ENCODE measurements at regions not wholly inside any gene's neighbourhood (a gene's known extent, or its start where the extent isn't known, plus 50 kb on each side); places are given as distances from the start of the nearest gene placed in this dataset.

- DNase-seq (ENCODE audit: insufficient read length, low spot score, missing footprints) = no peak
- H3K4me1 ChIP-seq (ENCODE audit: insufficient read depth, low read length) = no peaks in the 10 kb centered on the region
- no peak overlapping the region for H3K4me3 ChIP-seq (ENCODE audit: insufficient read depth, low read length)
- H4K20me1 ChIP-seq (ENCODE audit: insufficient read depth, low read length) = no peaks in the 10 kb centered on the region
- H3K4me2 ChIP-seq (ENCODE audit: insufficient read depth, low read length) = no peak overlapping the region
- TF ChIP-seq CTCF (IDR thresholded peaks at IDR 0.05; ENCODE audit: extremely low read depth, low read depth, low read length) = no peak
- H3K79me2 ChIP-seq (ENCODE audit: insufficient read depth, low read length) = no peaks in the 10 kb centered on the region
- H3K27ac ChIP-seq (ENCODE audit: low read depth, low read length) = no peak overlapping the region
- H3K36me3 ChIP-seq (ENCODE audit: insufficient read depth, low read length) = no peaks in the 10 kb centered on the region
- H2AFZ ChIP-seq (ENCODE audit: low read length) = no peak overlapping the region
- H3K9me3 ChIP-seq (ENCODE audit: low read depth, low read length) = no peaks in the 10 kb centered on the region
- no peaks in the 10 kb centered on the region for H3K27me3 ChIP-seq (ENCODE audit: insufficient read depth, low read length)
Observed at GRCh38 chr6:151186306-151186705, 53.5 kb upstream of the AKAP12 start.

- Histone ChIP-seq H3K9me3 (ENCODE audit: low read depth, low read length) (no peaks in the 10 kb centered on the region), H3K4me1 (ENCODE audit: insufficient read depth, low read length) (no peaks in the 10 kb centered on the region), H3K4me3 (ENCODE audit: insufficient read depth, low read length) (no peak overlapping the region), H3K36me3 (ENCODE audit: insufficient read depth, low read length) (no peaks in the 10 kb centered on the region), H3K79me2 (ENCODE audit: insufficient read depth, low read length) (no peaks in the 10 kb centered on the region), H3K4me2 (ENCODE audit: insufficient read depth, low read length) (no peak overlapping the region), H3K27me3 (ENCODE audit: insufficient read depth, low read length) (no peaks in the 10 kb centered on the region), H2AFZ (ENCODE audit: low read length) (no peak overlapping the region), H4K20me1 (ENCODE audit: insufficient read depth, low read length) (no peaks in the 10 kb centered on the region), H3K27ac (ENCODE audit: low read depth, low read length) (no peak overlapping the region)
- TF ChIP-seq CTCF (IDR thresholded peaks at IDR 0.05; ENCODE audit: extremely low read depth, low read depth, low read length) = no peak
- DNase-seq (ENCODE audit: insufficient read length, low spot score, missing footprints) = peak; percentile 49
Observed at GRCh38 chr6:151186804-151187330, 52.9 kb upstream of the AKAP12 start.

Data from osteoblast (primary cell).